ENCODE measurements at regions not wholly inside any gene's neighbourhood (a gene's known extent, or its start where the extent isn't known, plus 50 kb on each side); places are given as distances from the start of the nearest gene placed in this dataset.

- no peak for TF ChIP-seq DDIT3 (CRISPR knock-in tag; IDR thresholded peaks at IDR 0.05)
These were observed 467.2 kb downstream of the TFAP2B start (continued) for GRCh38 chr6:51285876-51286275.

- Histone ChIP-seq H3K4me1 (ENCODE audit: insufficient read depth, low read length) (no peaks in the 10 kb centered on the region), H4K20me1 (ENCODE audit: insufficient read depth, low read length) (no peaks in the 10 kb centered on the region), H3K79me2 (ENCODE audit: insufficient read depth, low read length) (no peaks in the 10 kb centered on the region), H3K27ac (ENCODE audit: extremely low read length, insufficient read depth, low read length) (no peak overlapping the region), H3K9ac (ENCODE audit: insufficient read depth, low read depth, low read length) (no peak overlapping the region), H3K4me3 (replicated peaks in 1 of 3; ENCODE audit: insufficient read depth in 1 of 3, low read depth in 2 of 3, low read length in 3 of 3) (no peak overlapping the region), H3K27me3 (ENCODE audit: control insufficient read depth in 1 of 2, insufficient read depth in 2 of 2, low read length in 2 of 2) (no peaks in the 10 kb centered on the region), H3K9me3 (ENCODE audit: low read length) (no peaks in the 10 kb centered on the region), H3K36me3 (replicated peaks in 1 of 2; ENCODE audit: control insufficient read depth in 1 of 2, insufficient read depth in 2 of 2, low read length in 2 of 2) (no peaks in the 10 kb centered on the region), H3K4me2 (ENCODE audit: low read depth, low read length) (no peak overlapping the region), H2AFZ (ENCODE audit: low read length) (no peak overlapping the region)
- no peak for ATAC-seq
- 62% methylated on average over 3 of the region's 3 CpGs for WGBS (ENCODE audit: low lambda C conversion rate)
- no peak for FAIRE-seq
- DNase-seq (ENCODE audit: low spot score): no peak
- CTCF ChIA-PET (ENCODE audit: low intra/inter-chr PET ratio, low total read pairs): no interaction called here
- intact Hi-C loops (cut with micrococcal nuclease; ENCODE audit: unreplicated experiment): no loop called here
- BruUV-seq (replicated peaks): no TSS peak
- in situ Hi-C loops (cut with HindIII; ENCODE audit: extremely low pct_ligation_motif_present, low pct_unique_long_range_greater_than_20kb): no loop called here
- no peak for TF ChIP-seq PBX3 (CRISPR knock-in tag; IDR thresholded peaks at IDR 0.05; ENCODE audit: borderline replicate concordance)
- TF ChIP-seq ZNF33B (CRISPR knock-in tag; IDR thresholded peaks at IDR 0.05): no peak
- no peak for TF ChIP-seq FOSL2 (CRISPR knock-in tag; IDR thresholded peaks at IDR 0.05)
- TF ChIP-seq ZNF781 (CRISPR knock-in tag; IDR thresholded peaks at IDR 0.05; ENCODE audit: borderline replicate concordance, not compliant biosample characterization): no peak
- no peak for TF ChIP-seq ZNF205 (CRISPR knock-in tag; IDR thresholded peaks at IDR 0.05)
- no peak for TF ChIP-seq HBP1 (CRISPR knock-in tag; IDR thresholded peaks at IDR 0.05; ENCODE audit: low read depth)
- no peak for TF ChIP-seq ZBTB21 (CRISPR knock-in tag; IDR thresholded peaks at IDR 0.05)
- no peak for TF ChIP-seq ATF1 (CRISPR knock-in tag; IDR thresholded peaks at IDR 0.05)
- POLR2A ChIA-PET: no interaction called here
These were observed 470.4 kb downstream of the TFAP2B start for GRCh38 chr6:51289041-51289440.
